ENCODE measurements at regions not wholly inside any gene's neighbourhood (a gene's known extent, or its start where the extent isn't known, plus 50 kb on each side); places are given as distances from the start of the nearest gene placed in this dataset.

DNA sequence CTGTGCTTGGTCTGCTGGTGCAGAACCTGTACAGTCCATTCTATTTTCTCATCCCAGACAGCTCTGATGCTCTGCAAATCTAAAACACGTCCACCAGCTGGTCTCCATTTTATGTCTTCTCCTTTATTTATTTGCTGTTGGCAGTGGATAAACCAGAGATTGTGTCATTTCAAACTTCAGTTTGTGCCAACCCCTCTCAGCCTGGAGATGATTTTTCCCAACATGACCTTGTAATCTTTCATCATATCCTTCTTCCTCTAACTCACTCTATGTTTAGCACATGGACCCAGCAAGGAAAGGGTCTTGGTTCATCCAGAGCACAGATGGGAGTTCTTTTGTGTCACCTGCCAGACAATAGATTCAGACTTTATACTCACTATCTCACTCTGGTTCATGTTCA lies 273.2 kb downstream of the MTX2 start (continued):
- TF ChIP-seq, protein P1, sequence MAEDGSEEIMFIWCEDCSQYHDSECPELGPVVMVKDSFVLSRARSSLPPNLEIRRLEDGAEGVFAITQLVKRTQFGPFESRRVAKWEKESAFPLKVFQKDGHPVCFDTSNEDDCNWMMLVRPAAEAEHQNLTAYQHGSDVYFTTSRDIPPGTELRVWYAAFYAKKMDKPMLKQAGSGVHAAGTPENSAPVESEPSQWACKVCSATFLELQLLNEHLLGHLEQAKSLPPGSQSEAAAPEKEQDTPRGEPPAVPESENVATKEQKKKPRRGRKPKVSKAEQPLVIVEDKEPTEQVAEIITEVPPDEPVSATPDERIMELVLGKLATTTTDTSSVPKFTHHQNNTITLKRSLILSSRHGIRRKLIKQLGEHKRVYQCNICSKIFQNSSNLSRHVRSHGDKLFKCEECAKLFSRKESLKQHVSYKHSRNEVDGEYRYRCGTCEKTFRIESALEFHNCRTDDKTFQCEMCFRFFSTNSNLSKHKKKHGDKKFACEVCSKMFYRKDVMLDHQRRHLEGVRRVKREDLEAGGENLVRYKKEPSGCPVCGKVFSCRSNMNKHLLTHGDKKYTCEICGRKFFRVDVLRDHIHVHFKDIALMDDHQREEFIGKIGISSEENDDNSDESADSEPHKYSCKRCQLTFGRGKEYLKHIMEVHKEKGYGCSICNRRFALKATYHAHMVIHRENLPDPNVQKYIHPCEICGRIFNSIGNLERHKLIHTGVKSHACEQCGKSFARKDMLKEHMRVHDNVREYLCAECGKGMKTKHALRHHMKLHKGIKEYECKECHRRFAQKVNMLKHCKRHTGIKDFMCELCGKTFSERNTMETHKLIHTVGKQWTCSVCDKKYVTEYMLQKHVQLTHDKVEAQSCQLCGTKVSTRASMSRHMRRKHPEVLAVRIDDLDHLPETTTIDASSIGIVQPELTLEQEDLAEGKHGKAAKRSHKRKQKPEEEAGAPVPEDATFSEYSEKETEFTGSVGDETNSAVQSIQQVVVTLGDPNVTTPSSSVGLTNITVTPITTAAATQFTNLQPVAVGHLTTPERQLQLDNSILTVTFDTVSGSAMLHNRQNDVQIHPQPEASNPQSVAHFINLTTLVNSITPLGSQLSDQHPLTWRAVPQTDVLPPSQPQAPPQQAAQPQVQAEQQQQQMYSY (CRISPR knock-in tag; IDR thresholded peaks at IDR 0.05) = no peak

DNA sequence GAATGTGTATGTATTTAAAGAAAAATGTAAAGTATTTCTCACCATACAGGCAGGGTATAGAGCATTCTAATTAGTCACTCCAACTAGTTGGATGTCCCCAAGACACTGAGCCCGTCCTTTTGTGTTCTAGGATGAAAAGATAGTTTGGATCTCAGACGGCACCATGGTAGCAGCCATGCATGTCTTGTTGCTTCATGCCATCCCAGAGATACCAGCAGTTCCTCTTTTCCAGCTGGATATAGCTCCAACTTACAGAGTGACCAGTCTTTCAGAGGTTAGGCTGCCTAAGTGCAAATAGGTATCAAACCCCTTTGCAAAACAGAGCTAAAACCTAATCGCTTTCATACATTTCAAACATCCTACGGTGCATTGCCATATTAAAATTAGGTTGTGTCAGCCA lies 275.3 kb downstream of the MTX2 start:
- CTCF ChIA-PET = interaction anchor here (0.9 to 1.5 kb wide), 2 partner anchors 10 to 90 kb away, joined by 3 to 5 read pairs; no protein-coding TSS in a partner anchor
- no peaks in the 10 kb centered on the region for H3K9me3 Mint-ChIP-seq
- no peaks in the 10 kb centered on the region for H3K4me1 Mint-ChIP-seq
- ATAC-seq (no peak), DNase-seq (ENCODE audit: low spot score) (no peak)
- peaks cover 9% of the 10 kb centered on the region for H3K27me3 Mint-ChIP-seq (ENCODE audit: low read depth)
- no peak overlapping the region for H3K27ac Mint-ChIP-seq
- POLR2A ChIA-PET = no interaction called here
- TF ChIP-seq ZNF263 (CRISPR knock-in tag; IDR thresholded peaks at IDR 0.05; ENCODE audit: low read depth) (no peak), NR2C2 (CRISPR knock-in tag; IDR thresholded peaks at IDR 0.05) (no peak), CBFB (CRISPR knock-in tag; IDR thresholded peaks at IDR 0.05; ENCODE audit: low read depth) (no peak)
- TF ChIP-seq, protein P2, sequence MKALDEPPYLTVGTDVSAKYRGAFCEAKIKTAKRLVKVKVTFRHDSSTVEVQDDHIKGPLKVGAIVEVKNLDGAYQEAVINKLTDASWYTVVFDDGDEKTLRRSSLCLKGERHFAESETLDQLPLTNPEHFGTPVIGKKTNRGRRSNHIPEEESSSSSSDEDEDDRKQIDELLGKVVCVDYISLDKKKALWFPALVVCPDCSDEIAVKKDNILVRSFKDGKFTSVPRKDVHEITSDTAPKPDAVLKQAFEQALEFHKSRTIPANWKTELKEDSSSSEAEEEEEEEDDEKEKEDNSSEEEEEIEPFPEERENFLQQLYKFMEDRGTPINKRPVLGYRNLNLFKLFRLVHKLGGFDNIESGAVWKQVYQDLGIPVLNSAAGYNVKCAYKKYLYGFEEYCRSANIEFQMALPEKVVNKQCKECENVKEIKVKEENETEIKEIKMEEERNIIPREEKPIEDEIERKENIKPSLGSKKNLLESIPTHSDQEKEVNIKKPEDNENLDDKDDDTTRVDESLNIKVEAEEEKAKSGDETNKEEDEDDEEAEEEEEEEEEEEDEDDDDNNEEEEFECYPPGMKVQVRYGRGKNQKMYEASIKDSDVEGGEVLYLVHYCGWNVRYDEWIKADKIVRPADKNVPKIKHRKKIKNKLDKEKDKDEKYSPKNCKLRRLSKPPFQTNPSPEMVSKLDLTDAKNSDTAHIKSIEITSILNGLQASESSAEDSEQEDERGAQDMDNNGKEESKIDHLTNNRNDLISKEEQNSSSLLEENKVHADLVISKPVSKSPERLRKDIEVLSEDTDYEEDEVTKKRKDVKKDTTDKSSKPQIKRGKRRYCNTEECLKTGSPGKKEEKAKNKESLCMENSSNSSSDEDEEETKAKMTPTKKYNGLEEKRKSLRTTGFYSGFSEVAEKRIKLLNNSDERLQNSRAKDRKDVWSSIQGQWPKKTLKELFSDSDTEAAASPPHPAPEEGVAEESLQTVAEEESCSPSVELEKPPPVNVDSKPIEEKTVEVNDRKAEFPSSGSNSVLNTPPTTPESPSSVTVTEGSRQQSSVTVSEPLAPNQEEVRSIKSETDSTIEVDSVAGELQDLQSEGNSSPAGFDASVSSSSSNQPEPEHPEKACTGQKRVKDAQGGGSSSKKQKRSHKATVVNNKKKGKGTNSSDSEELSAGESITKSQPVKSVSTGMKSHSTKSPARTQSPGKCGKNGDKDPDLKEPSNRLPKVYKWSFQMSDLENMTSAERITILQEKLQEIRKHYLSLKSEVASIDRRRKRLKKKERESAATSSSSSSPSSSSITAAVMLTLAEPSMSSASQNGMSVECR (CRISPR knock-in tag; IDR thresholded peaks at IDR 0.05; ENCODE audit: borderline replicate concordance) = no peak
- TF ChIP-seq, protein P3, sequence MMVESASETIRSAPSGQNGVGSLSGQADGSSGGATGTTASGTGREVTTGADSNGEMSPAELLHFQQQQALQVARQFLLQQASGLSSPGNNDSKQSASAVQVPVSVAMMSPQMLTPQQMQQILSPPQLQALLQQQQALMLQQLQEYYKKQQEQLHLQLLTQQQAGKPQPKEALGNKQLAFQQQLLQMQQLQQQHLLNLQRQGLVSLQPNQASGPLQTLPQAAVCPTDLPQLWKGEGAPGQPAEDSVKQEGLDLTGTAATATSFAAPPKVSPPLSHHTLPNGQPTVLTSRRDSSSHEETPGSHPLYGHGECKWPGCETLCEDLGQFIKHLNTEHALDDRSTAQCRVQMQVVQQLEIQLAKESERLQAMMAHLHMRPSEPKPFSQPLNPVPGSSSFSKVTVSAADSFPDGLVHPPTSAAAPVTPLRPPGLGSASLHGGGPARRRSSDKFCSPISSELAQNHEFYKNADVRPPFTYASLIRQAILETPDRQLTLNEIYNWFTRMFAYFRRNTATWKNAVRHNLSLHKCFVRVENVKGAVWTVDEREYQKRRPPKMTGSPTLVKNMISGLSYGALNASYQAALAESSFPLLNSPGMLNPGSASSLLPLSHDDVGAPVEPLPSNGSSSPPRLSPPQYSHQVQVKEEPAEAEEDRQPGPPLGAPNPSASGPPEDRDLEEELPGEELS (CRISPR knock-in tag; IDR thresholded peaks at IDR 0.05) = no peak
- TF ChIP-seq, protein P4, sequence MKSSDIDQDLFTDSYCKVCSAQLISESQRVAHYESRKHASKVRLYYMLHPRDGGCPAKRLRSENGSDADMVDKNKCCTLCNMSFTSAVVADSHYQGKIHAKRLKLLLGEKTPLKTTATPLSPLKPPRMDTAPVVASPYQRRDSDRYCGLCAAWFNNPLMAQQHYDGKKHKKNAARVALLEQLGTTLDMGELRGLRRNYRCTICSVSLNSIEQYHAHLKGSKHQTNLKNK (CRISPR knock-in tag; IDR thresholded peaks at IDR 0.05) = no peak
- H3K4me3 Mint-ChIP-seq = no peak overlapping the region
- H3K36me3 Mint-ChIP-seq = no peaks in the 10 kb centered on the region

DNA sequence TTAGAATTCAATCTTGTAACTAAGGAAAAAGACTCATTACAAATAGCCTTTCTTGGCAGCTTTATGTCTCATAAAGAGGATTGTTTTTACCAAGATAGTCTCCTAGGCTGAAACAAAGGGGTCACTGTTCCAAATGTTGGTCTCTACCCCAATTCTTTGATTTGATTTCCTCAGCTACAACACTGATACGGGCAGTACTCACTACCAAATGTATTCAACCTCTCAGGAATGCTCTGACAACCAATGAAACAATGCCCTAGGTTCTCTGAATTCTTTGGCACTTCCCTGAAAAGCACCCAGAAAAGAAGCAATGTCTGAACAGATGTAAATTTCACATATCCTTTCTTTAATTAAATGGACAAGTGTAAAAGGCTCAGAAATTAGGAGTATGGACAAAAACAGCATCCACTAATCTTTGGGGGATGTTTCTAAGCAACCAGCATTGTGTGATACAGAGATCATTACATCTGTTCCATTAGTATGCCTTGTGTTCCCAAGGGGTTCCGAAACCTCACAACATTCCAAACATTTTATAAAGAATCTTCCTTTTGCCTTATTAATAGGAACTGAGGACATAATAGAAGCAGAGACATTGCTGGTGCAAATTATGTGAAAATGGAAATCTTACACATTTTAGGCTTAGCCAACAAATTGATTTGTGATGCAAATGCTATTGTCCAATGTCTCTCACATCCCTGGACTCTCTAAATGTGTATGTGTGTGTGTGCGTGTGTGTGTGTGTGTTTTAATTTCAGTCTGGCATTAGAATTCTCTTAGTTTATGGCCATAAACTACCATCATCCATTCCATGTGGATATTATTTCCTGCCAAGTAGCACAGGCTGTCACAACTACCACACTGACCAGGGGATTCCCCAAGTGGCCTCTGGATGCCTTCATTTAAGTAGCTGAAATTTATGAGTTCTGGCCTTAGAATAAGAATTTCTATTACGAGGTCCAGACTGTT lies 276.0 kb downstream of the MTX2 start:
- no peaks in the 10 kb centered on the region for H3K9me3 Mint-ChIP-seq
- peak; percentile 39 for ATAC-seq
- ChIA-PET POLR2A (no interaction called here), CTCF (interaction anchor here (0.9 to 1.5 kb wide), 4 partner anchors 9 to 109 kb away, joined by 3 to 9 read pairs (median 4); no protein-coding TSS in a partner anchor)
- no peak overlapping the region for H3K27ac Mint-ChIP-seq
- peaks cover 9% of the 10 kb centered on the region for H3K27me3 Mint-ChIP-seq (ENCODE audit: low read depth)
- H3K36me3 Mint-ChIP-seq = no peaks in the 10 kb centered on the region
- H3K4me1 Mint-ChIP-seq = no peaks in the 10 kb centered on the region
- no peak for DNase-seq (ENCODE audit: low spot score)
- H3K4me3 Mint-ChIP-seq = no peak overlapping the region
- TF ChIP-seq, protein P5, sequence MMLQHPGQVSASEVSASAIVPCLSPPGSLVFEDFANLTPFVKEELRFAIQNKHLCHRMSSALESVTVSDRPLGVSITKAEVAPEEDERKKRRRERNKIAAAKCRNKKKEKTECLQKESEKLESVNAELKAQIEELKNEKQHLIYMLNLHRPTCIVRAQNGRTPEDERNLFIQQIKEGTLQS (CRISPR knock-in tag; conservative IDR thresholded peaks at IDR 0.05) = no peak
- TF ChIP-seq FOXP1 (CRISPR knock-in tag; IDR thresholded peaks at IDR 0.05; ENCODE audit: borderline replicate concordance) = no peak
- no peak for TF ChIP-seq TEAD4 (CRISPR knock-in tag; IDR thresholded peaks at IDR 0.05)
- TF ChIP-seq MXD4 (CRISPR knock-in tag; IDR thresholded peaks at IDR 0.05; ENCODE audit: borderline replicate concordance) = no peak
- TF ChIP-seq ESRRA (CRISPR knock-in tag; IDR thresholded peaks at IDR 0.05; ENCODE audit: borderline replicate concordance) = no peak
- no peak for TF ChIP-seq PRRX2 (CRISPR knock-in tag; IDR thresholded peaks at IDR 0.05)
- TF ChIP-seq, protein P6, sequence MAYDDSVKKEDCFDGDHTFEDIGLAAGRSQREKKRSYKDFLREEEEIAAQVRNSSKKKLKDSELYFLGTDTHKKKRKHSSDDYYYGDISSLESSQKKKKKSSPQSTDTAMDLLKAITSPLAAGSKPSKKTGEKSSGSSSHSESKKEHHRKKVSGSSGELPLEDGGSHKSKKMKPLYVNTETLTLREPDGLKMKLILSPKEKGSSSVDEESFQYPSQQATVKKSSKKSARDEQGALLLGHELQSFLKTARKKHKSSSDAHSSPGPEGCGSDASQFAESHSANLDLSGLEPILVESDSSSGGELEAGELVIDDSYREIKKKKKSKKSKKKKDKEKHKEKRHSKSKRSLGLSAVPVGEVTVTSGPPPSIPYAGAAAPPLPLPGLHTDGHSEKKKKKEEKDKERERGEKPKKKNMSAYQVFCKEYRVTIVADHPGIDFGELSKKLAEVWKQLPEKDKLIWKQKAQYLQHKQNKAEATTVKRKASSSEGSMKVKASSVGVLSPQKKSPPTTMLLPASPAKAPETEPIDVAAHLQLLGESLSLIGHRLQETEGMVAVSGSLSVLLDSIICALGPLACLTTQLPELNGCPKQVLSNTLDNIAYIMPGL (CRISPR knock-in tag; IDR thresholded peaks at IDR 0.05) = no peak

All from WTC11 (cell line).